Activated T-cell treated with anti-CD3 and anti-CD28 coated beads, Interleukin-2, amount 50 U/mL, for 48 hours (primary cell): ENCODE measurements at regions not wholly inside any gene's neighbourhood (a gene's known extent, or its start where the extent isn't known, plus 50 kb on each side); places are given as distances from the start of the nearest gene placed in this dataset.
A peak's percentile ranks its signal among the peaks of the same experiment; 100 is the strongest.
"Not testable (repeated sequence)": the region's sequence is repeated elsewhere in the genome, so short reads cannot be mapped to it uniquely, and the experiment has no call there.

Source experiments
- DNase-seq, 2 experiments: peaks; one replicate each; pipeline ENCODE4 v3.0.0-alpha.2; 2020

DNA sequence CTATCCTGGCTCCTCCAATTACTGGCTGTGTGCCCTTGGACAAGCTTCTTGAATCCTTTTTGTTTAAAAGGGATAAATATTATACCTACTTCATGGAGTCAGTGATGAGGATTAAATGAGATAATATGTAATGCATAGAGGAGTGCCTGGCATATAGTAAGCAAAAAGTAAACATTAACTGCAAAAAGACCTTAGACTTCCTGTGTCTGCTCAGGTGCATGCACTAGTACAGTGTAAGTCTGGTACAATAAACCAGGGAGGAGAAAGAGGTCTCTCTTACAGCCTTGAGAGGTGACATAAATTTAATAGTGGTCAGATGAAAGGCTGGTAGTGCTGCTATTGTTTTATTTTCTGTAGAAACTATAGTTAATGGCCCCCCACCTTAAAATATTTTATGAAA is 305.2 kb upstream of the MIS18BP1 start:
- no peak for DNase-seq

DNA sequence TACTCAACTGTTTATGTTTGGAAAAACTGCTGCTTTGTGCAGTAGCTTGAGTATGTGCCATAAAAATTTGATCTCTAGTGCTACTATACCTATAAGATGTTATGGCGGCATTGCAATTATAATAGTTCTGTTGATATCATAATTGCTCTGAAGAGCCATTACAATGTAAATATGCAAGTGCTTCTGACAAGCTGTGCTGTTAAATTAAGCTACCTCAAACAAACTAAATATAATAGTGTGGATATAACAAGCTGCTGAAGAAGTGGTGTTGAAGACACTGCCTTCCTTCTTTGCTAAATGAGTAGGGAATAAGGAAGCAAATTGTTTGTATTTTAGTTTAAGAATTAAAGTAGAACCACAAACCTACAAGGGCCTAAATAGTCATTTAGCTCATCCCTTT is 301.0 kb upstream of the MIS18BP1 start:
- no peak for DNase-seq

DNA sequence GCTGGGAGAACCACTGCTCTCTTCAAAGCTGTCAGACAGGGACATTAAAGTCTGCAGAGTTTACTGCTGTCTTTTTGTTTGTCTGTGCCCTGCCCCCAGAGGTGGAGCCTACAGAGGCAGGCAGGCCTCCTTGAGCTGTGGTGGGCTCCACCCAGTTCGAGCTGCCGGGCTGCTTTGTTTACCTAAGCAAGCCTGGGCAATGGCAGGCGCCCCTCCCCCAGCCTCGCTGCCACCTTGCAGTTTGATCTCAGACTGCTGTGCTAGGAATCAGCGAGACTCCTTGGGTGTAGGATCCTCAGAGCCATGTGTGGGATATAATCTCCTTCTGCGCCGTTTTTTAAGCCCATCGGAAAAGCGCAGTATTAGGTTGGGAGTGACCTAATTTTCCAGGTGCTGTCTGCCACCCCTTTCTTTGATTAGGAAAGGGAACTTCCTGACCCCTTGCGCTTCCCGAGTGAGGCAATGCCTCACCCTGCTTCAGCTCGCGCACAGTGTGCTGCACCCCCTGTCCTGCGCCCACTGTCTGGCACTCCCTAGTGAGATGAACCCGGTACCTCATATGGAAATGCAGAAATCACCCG is 298.3 kb upstream of the MIS18BP1 start:
- not testable (repeated sequence) for DNase-seq

DNA sequence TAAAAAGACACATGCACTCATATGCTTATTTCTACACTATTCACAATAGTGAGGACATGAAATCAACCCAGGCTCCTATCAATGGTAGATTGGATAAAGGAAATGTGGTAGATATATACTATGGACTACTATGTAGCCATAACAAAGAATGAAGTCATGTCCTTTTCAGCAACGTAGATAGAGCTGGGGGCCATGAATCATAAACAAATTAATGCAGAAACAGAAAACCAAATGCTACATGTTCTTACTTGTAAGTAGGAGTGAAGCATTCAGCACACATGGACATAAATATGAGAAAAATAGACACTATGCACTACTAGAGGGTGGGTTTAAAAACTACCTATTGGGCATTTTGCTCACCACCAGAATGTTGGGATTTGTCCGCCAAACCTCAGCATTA is 278.0 kb upstream of the MIS18BP1 start:
- DNase-seq = no peak

GRCh38 chr14:45526715-45527549 is 273.9 kb upstream of the MIS18BP1 start:
- peak in 1 of 2 experiments; percentile 15 for DNase-seq

- no peak for DNase-seq
Observed at GRCh38 chr14:45519766-45520165, 266.8 kb upstream of the MIS18BP1 start.

DNA sequence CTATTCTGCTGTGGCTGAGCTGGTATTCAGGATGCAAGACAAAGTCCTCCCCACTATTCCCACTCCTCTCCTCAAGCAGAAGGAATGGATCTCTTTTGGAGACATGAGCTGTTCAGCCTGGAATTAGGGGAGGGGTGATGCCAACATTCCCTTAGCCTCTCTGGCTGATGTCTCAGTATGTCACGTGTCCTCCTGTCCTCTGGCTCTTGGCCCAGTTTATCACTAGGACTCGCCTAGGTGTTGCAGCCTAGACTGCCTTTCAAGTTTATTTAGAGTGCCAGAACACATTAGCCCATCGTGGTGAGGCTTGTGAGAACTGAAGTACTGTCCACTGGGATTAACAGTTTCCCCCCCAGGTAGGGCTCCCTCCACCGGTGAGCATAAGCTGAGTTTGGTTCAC is 239.9 kb upstream of the MIS18BP1 start:
- DNase-seq = no peak

DNA sequence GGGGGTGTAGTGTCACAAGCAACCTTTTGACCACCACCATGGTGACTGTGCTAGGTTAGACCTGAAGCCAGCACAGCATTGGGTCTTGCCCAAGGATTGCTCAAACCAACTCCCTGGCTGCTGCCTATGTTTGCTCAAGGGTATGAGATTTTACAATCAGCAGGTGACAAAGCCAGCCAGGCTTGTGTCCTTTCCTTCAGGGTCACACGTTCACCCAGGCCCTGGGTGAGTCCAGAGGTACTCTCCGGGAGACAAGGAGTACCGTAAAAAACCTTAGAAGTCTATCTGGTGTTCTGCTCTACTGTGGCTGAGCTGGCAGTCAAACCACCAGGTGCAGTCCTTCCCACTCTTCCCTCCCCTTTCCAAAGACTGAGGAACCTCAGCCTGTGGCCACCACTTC is 238.9 kb upstream of the MIS18BP1 start:
- no peak for DNase-seq

DNA sequence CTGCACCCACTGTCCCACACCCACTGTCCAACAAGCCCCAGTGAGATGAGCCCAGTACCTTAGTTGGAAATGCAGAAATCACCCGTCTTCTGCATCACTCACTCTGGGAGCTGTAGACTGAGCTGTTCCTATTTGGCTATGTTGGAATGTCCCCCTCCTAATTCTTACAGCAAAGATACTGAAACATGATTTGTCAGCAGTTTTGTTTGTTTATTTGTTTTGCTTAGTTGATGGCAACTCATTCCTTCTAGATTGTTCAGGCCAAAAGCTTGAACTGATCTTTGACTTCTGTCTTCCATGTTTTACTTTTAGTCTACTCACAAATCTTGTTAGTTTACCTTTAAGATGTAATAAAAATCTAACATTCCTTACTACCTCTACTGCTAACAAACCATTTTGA is 233.6 kb upstream of the MIS18BP1 start:
- DNase-seq = no peak

- DNase-seq = no peak
Observed at GRCh38 chr14:45467023-45467422, 214.0 kb upstream of the MIS18BP1 start.

GRCh38 chr14:45434221-45434620 is 181.2 kb upstream of the MIS18BP1 start:
- DNase-seq = no peak

GRCh38 chr14:45426685-45427282 is 173.8 kb upstream of the MIS18BP1 start:
- DNase-seq = no peak

DNA sequence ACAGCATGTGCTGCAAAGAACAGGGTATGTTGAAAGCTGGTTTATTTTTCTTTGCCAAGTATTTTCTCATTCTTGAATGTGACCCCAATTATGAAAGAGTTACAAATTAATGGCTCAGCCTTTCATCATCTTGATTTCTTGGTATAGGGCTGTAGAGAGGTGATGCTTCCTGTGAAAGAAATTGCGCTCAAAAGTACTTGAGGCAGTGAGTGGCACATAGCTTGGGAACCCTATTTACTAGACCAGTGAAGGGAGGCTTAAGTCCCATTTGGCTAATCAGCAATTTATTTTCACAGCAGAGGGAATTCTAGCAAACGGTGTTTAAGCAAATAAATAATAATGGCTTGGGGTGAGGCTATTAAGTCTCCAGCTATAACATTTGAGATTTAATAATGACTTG is 153.9 kb upstream of the MIS18BP1 start:
- DNase-seq = no peak

GRCh38 chr14:45400950-45401640 is 148.1 kb upstream of the MIS18BP1 start:
- no peak for DNase-seq

- no peak for DNase-seq
Observed at GRCh38 chr14:45400509-45400908, 147.5 kb upstream of the MIS18BP1 start.

- DNase-seq = no peak
Observed at GRCh38 chr14:45381091-45381490, 128.1 kb upstream of the MIS18BP1 start.

GRCh38 chr14:45377166-45377565 is 124.2 kb upstream of the MIS18BP1 start:
- no peak for DNase-seq

DNA sequence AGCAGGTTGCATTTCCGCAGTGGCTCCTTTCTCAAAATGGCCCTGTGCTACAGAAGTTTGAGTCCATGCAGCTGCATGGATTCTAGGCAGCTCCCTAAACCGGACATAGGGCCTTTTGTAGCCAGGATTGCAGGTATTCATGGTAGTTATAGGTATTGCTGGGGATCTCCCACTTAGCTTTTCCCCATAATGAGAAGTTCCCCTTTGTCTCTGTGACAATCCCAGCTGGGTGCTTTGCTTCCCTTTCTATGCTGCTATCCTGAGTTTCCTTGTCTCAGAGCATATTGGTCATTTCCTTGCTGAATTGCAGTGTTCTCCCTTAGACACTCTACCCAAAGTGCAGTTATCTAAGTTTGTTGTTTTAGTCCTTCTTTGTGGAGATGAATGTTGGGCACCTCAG is 120.9 kb upstream of the MIS18BP1 start:
- no peak for DNase-seq

DNA sequence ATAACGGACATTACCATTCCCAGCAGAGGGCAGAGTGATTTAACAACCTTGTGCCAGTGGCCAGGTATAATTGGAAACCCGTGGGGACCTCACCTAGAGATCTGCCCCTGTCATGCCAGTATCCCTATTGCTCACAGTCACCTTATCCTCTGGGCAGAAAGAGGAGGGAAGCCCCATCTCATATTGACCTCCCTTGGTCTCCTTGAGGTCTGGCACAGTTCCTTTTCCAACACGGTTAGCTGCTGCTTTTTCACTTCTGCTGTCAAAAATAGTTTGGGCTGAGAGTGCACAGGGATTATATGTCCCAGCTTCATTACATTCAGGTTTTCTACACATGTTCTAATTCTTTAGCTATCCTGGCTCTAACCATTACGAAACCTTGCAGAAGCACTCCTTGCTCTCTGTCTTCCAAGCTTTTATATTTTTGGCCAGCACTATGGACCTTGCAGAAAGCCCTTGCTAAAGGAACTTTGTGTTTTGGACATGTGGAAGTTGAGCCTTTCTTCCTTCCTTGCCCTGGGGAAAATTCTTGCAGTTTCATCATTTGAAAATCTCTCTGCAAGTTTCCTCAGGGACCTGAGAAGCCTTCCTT is 111.7 kb upstream of the MIS18BP1 start:
- DNase-seq = no peak

- no peak for DNase-seq
Observed at GRCh38 chr14:45362505-45362904, 109.5 kb upstream of the MIS18BP1 start.

GRCh38 chr14:45361727-45362126 is 108.7 kb upstream of the MIS18BP1 start:
- DNase-seq = no peak

DNA sequence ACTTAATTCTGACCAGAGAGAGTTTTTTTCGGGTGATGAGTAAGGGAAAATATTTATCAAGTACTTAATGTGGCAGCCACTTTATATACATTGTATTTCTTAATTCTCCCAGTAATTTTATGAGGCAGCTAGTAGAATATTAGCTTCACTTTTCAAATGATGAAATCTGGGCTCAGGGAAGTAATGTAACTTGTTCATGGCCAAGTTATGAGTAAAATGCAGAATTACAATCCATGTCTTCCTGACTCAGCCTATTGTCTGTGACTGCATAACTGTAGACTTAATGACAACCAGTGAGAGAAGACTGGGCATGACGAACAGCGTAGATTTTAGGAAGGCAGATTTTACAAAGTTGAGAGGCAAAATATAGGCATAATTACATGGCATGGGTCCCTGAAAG is 106.7 kb upstream of the MIS18BP1 start:
- DNase-seq = no peak

DNA sequence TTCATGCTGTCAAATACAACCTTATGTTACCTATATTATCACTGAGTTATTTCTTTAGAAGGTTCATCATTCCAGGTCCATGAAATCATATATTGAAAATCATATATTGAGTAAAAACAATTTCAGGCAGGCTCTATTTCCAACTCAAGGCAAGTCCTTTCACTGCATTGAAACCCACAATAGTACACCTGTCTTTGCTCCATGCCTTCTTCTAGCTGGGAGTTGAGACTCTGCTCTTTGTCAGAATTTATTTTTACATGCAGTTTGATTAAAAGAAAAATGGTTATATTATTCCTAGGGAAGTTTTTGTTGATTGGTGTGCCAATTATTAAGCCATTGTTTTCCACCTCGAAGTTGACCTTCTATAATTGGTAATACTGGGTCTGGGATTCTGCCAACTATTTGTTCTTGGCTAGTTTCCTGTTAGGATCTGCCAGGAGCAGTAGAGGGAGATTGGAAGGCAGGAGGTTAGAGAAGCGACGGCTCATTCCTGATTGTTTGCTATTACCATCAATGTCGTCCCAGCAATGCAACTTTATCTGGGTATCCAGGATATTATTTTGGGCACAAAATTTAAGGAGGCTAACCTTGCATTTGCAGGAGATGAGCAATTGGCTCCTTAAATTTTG is 79.5 kb upstream of the MIS18BP1 start:
- DNase-seq = no peak
